GM18870 (cell line): ENCODE measurements at regions not wholly inside any gene's neighbourhood (a gene's known extent, or its start where the extent isn't known, plus 50 kb on each side); places are given as distances from the start of the nearest gene placed in this dataset.

ENCODE experiments used
- ATAC-seq: cut with Tn5 transposase; IDR thresholded peaks from one replicate; pipeline ENCODE4 v1.9.1; 2021; ENCODE audit warnings: moderate library complexity; ENCODE audit not compliant: unreplicated experiment

DNA sequence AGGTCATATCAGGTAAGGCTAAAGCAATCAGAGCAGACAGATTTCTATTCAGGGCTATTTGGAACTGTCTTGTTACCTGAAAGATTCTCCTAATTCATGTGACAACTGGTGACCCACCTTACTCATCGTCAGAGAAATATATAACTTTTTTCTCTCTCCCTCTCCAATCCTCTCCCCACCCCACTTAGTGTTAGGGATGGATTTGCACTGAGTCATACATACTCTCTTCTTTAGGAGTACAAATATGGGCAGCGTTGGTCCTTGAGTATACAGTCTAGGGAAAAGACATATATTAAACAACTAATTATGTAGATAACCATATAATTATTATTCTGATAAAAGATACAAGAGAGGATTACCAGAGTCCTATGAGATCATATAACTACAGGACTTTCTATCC, 246.3 kb downstream of the HHIPL2 start:
- ATAC-seq, result no peak

- no peak for ATAC-seq
These were observed 248.4 kb downstream of the HHIPL2 start for GRCh38 chr1:222299524-222299923.

DNA sequence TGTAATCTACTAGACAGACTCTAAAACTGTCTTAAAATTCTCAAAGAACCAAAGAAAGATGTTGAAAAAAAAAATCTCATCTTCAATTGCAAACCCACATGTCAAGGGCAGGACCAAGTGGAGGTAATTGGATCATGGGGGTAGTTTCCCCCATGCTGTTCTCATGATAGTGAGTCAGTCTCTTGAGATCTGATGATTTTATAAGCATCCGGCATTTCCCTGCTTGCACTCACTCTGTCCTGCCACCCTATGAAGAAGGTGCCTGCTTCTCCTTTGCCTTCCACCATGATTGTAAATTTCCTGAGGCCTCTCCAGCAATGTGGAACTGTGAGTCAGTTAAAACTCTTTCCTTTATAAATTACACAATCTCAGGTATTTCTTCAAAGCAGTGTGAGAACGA, 257.0 kb downstream of the HHIPL2 start:
- ATAC-seq, result no peak

- no peak for ATAC-seq
These were observed 259.9 kb downstream of the HHIPL2 start for GRCh38 chr1:222288053-222288452.

DNA sequence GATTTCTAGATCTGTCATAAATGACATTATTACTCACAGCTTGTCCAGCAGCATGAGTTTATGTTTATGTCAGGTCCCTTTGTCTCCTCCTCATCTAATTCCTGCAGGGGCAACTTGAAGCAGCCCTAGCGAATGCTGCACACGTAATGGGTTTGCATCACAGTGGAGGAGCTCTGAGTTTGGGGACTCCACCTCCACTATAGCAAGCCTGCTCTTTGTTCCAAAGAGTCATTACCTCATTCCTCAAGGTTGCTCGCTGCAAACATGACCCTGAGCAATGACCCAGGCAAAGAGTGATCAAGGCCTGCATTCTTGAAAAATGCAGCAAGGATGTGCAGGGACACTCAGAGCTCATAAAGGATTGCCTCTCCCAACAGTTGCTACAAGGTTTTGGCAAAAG, 261.9 kb downstream of the HHIPL2 start:
- ATAC-seq, result no peak

GRCh38 chr1:222285526-222285925, 262.4 kb downstream of the HHIPL2 start:
- ATAC-seq, result no peak

- no peak for ATAC-seq
These were observed 263.4 kb downstream of the HHIPL2 start for GRCh38 chr1:222284466-222284865.

- no peak for ATAC-seq
These were observed 264.6 kb downstream of the HHIPL2 start for GRCh38 chr1:222283147-222283768.

GRCh38 chr1:222279591-222279990, 268.3 kb downstream of the HHIPL2 start:
- no peak for ATAC-seq

DNA sequence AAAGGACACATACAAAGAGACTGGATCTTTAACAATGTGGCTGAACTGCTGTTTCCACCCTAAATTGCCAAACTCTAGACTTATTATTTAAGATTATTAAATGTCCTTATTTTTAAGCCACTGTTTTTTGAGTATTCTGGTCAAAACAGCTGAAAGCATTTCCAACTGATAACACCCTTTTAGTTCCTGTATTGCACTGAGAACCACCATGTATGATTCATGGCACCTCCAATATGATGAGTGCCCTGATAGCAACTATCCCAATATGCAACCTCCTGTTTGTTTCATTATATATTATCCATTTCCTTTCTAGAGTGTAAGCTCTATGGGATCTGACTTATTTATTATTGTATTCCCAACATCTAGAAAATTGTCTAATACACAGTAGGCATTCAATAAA, 269.4 kb downstream of the HHIPL2 start:
- no peak for ATAC-seq

- no peak for ATAC-seq
These were observed 272.0 kb downstream of the HHIPL2 start for GRCh38 chr1:222275729-222276465.

DNA sequence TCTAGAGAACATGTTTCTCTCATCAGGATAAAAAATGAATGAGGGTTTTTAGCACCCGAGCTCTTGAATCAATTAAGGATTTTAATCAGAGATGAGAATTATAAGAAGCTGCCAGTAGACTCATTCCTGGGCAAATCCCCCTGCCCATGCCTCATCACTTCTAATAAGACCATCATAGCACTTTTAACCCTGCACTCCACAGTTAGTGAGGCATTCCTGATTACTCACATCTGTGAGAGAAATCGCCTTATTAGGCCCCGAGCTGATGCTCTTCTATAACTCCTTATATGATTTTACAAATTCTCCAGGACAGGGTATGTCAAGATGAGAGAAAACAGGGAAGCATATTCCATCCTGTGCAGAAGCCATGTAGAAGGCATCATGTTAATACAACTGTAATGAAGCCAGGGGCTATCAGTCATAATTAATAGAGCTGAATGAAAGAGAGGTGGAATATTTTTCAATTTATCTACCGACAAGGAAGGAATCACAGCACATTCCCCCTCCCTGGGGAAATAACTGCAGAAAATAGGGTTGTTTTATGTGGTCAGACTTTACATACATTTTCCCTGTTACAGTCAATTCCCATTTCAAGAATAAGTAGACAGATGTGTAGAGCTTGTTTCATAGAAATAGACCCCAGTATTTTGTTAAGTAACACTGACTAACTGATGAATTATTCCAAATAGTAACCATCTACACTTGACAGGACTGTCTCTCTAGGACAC, 272.7 kb downstream of the HHIPL2 start:
- ATAC-seq, result no peak

GRCh38 chr1:222266223-222267196, 281.4 kb downstream of the HHIPL2 start:
- ATAC-seq, result no peak

- no peak for ATAC-seq
These were observed 284.1 kb downstream of the HHIPL2 start for GRCh38 chr1:222263791-222264190.

GRCh38 chr1:222257027-222257426, 290.9 kb downstream of the HHIPL2 start:
- no peak for ATAC-seq

GRCh38 chr1:222256058-222256457, 291.8 kb downstream of the HHIPL2 start:
- no peak for ATAC-seq

- no peak for ATAC-seq
These were observed 295.1 kb downstream of the HHIPL2 start for GRCh38 chr1:222252788-222253187.

GRCh38 chr1:222251847-222252246, 296.1 kb downstream of the HHIPL2 start:
- ATAC-seq, result no peak

- ATAC-seq, result no peak
These were observed 297.5 kb downstream of the HHIPL2 start for GRCh38 chr1:222250376-222250775.

GRCh38 chr1:222247811-222248310, 300.0 kb downstream of the HHIPL2 start:
- no peak for ATAC-seq

DNA sequence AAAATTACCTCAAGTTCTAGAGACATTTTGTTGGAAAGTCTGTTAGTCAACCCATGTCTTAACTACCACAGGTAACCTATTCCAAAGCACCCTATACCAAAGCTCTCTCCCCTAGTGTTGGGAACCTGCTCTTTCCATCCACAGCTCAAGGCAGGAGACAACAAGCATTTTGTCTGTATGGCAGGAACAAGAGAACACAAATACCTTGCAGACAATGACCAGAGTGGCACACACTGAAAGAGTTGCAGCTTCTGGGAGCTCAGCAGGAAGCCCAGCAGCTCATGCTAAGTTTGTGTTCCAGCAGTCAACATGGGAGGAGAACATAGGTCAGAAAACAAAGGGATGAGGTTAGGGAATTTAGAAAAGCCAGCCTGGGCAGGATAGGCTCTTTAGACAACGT, 300.8 kb downstream of the HHIPL2 start:
- no peak for ATAC-seq
